ENCODE measurements at regions not wholly inside any gene's neighbourhood (a gene's known extent, or its start where the extent isn't known, plus 50 kb on each side); places are given as distances from the start of the nearest gene placed in this dataset.

DNA sequence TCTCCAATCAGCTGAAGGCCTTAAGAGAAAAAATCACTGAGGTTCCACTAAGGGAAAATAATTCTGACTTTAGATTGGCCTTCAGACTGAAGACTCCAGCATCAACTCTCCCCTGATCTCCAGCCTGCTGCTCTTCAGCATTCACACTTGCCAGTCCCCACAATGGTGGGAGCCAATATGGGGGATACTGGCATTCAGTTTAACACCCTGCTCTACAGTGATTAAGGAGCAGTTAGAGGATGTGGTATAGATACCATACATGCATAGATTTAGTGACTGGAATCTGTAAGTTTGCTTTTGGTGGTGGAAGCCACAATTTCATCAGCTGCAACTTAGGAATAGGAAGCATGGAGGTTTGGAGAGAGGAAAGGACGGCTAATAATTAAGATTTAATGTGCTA lies 2017.7 kb upstream of the CDH6 start:
- H3T11ph ChIP-seq (ENCODE audit: low read length) = no peak overlapping the region
- peaks cover 0 to 5% of the 10 kb centered on the region in 2 experiments; a peak in 2 of 4 replicates for H3K4me1 Mint-ChIP-seq
- H3K4me2 ChIP-seq (ENCODE audit: insufficient read depth, insufficient read length, low read length) = no peak overlapping the region
- H3K23me2 ChIP-seq (ENCODE audit: insufficient read length, low read depth, low read length, poor library complexity, severe bottlenecking) = no peaks in the 10 kb centered on the region
- TF ChIP-seq, protein P1, sequence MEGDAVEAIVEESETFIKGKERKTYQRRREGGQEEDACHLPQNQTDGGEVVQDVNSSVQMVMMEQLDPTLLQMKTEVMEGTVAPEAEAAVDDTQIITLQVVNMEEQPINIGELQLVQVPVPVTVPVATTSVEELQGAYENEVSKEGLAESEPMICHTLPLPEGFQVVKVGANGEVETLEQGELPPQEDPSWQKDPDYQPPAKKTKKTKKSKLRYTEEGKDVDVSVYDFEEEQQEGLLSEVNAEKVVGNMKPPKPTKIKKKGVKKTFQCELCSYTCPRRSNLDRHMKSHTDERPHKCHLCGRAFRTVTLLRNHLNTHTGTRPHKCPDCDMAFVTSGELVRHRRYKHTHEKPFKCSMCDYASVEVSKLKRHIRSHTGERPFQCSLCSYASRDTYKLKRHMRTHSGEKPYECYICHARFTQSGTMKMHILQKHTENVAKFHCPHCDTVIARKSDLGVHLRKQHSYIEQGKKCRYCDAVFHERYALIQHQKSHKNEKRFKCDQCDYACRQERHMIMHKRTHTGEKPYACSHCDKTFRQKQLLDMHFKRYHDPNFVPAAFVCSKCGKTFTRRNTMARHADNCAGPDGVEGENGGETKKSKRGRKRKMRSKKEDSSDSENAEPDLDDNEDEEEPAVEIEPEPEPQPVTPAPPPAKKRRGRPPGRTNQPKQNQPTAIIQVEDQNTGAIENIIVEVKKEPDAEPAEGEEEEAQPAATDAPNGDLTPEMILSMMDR (conservative IDR thresholded peaks at IDR 0.05) = no peak
- H3K9me3 ChIP-seq (ENCODE audit: control insufficient read depth, low read depth, low read length) = no peaks in the 10 kb centered on the region
- H3K4ac ChIP-seq (ENCODE audit: low read depth, low read length) = no peak overlapping the region
- no peaks in the 10 kb centered on the region for H3K9me3 Mint-ChIP-seq
- no peak overlapping the region for H3K4me3 Mint-ChIP-seq
- no peak overlapping the region for H3K23ac ChIP-seq (ENCODE audit: insufficient read length, low read depth, low read length)
- no peaks in the 10 kb centered on the region for H4K20me1 ChIP-seq (ENCODE audit: control insufficient read depth, insufficient read depth, insufficient read length)
- no peak overlapping the region for H3K9ac ChIP-seq (ENCODE audit: extremely low read depth, insufficient read length, low read length)
- H2BK15ac ChIP-seq (ENCODE audit: low read depth, low read length) = no peak overlapping the region
- H4K91ac ChIP-seq (ENCODE audit: insufficient read length, low read depth, low read length) = no peak overlapping the region
- no peaks in the 10 kb centered on the region for H3K79me2 ChIP-seq (ENCODE audit: insufficient read depth, low read length)
- no peak overlapping the region for H2BK12ac ChIP-seq (ENCODE audit: insufficient read length, low read depth, low read length)
- DNase-seq = no peak
- H2AK5ac ChIP-seq (ENCODE audit: insufficient read length, low read length) = no peak overlapping the region
- H3K79me1 ChIP-seq (ENCODE audit: insufficient read depth, low read depth, low read length, poor library complexity, severe bottlenecking) = no peaks in the 10 kb centered on the region
- no peaks in the 10 kb centered on the region for H3K27me3 ChIP-seq (ENCODE audit: insufficient read depth, low read length)
- no peaks in the 10 kb centered on the region for H3K4me1 ChIP-seq (ENCODE audit: insufficient read depth, low read length)
- no CpG with 5 or more reads among the region's 1 CpG for WGBS (ENCODE audit: extremely low coverage, insufficient read length, low lambda C conversion rate)
- no peak overlapping the region for H2BK5ac ChIP-seq (ENCODE audit: insufficient read length, low read length)
- no peak overlapping the region for H3K27ac ChIP-seq (ENCODE audit: insufficient read length, low read depth, low read length)
- H3K27me3 Mint-ChIP-seq (ENCODE audit: low read depth) = no peaks in the 10 kb centered on the region
- no peak overlapping the region for H3K18ac ChIP-seq (ENCODE audit: insufficient read length, low read depth, low read length)
- H2BK120ac ChIP-seq (ENCODE audit: low read depth, low read length, poor library complexity, severe bottlenecking) = no peak overlapping the region
- no peak overlapping the region for H2BK20ac ChIP-seq (ENCODE audit: low read depth, low read length, poor library complexity, severe bottlenecking)
- H3K36me3 Mint-ChIP-seq (ENCODE audit: insufficient read depth in 1 of 3, low read depth in 3 of 3) = no peaks in the 10 kb centered on the region
- H4K8ac ChIP-seq (replicated peaks; ENCODE audit: insufficient read length, low read depth, low read length) = no peak overlapping the region
- H3K14ac ChIP-seq (ENCODE audit: insufficient read depth, low read length) = no peak overlapping the region
- no peak overlapping the region for H2AFZ ChIP-seq (ENCODE audit: low read length)
- no peak overlapping the region for H4K5ac ChIP-seq (ENCODE audit: insufficient read length, low read depth, low read length)
- no peak overlapping the region for H3K27ac Mint-ChIP-seq
- H3K56ac ChIP-seq (ENCODE audit: insufficient read length, low read depth, low read length) = no peak overlapping the region

All from H9 (cell line).